ENCODE measurements at regions not wholly inside any gene's neighbourhood (a gene's known extent, or its start where the extent isn't known, plus 50 kb on each side); places are given as distances from the start of the nearest gene placed in this dataset.
"Not testable (repeated sequence)": the region's sequence is repeated elsewhere in the genome, so short reads cannot be mapped to it uniquely, and the experiment has no call there.

- DNase-seq: no peak
Observed at GRCh38 chr3:23116081-23116837, 86.9 kb upstream of the UBE2E2 start.

GRCh38 chr3:23117856-23118255, 85.3 kb upstream of the UBE2E2 start:
- DNase-seq: no peak

GRCh38 chr3:23127196-23127595, 75.9 kb upstream of the UBE2E2 start:
- DNase-seq: no peak

GRCh38 chr3:23128655-23129054, 74.5 kb upstream of the UBE2E2 start:
- no peak for DNase-seq

- no peak for DNase-seq
Observed at GRCh38 chr3:23129117-23129516, 74.0 kb upstream of the UBE2E2 start.

GRCh38 chr3:23129817-23130216, 73.3 kb upstream of the UBE2E2 start:
- no peak for DNase-seq

- no peak for DNase-seq
Observed at GRCh38 chr3:23130406-23130805, 72.7 kb upstream of the UBE2E2 start.

GRCh38 chr3:23135026-23135785, 67.9 kb upstream of the UBE2E2 start:
- DNase-seq: no peak

GRCh38 chr3:23136054-23136453, 67.1 kb upstream of the UBE2E2 start:
- DNase-seq: no peak

GRCh38 chr3:23144051-23144450, 59.1 kb upstream of the UBE2E2 start:
- DNase-seq: not testable (repeated sequence)

- DNase-seq: no peak
Observed at GRCh38 chr3:23146163-23146562, 57.0 kb upstream of the UBE2E2 start.

GRCh38 chr3:23152989-23153388, 50.1 kb upstream of the UBE2E2 start:
- no peak for DNase-seq

Measured in SHP77 (cell line).